ENCODE measurements at regions not wholly inside any gene's neighbourhood (a gene's known extent, or its start where the extent isn't known, plus 50 kb on each side); places are given as distances from the start of the nearest gene placed in this dataset.

GRCh38 chr14:84535484-84535883 is 994.5 kb upstream of the FLRT2 start:
- TF ChIP-seq POLR2AphosphoS5 (IDR thresholded peaks at IDR 0.05; ENCODE audit: low read depth, low read length) (no peak), TAF1 (IDR thresholded peaks at IDR 0.05; ENCODE audit: borderline replicate concordance, insufficient read depth, low read length) (no peak), REST (IDR thresholded peaks at IDR 0.05; ENCODE audit: insufficient read depth in 1 of 2, low read depth in 2 of 2, low read length in 2 of 2) (no peak), FOXP2 (optimal IDR thresholded peaks at IDR 0.05; ENCODE audit: borderline replicate concordance, extremely low read depth, extremely low read length, insufficient read depth) (no peak), SIN3A (IDR thresholded peaks at IDR 0.05; ENCODE audit: borderline replicate concordance, insufficient read depth, low read length) (no peak)

- TF ChIP-seq POLR2AphosphoS5 (IDR thresholded peaks at IDR 0.05; ENCODE audit: low read depth, low read length) (no peak), SIN3A (IDR thresholded peaks at IDR 0.05; ENCODE audit: borderline replicate concordance, insufficient read depth, low read length) (no peak), REST (IDR thresholded peaks at IDR 0.05; ENCODE audit: insufficient read depth in 1 of 2, low read depth in 2 of 2, low read length in 2 of 2) (no peak), TAF1 (IDR thresholded peaks at IDR 0.05; ENCODE audit: borderline replicate concordance, insufficient read depth, low read length) (no peak), FOXP2 (optimal IDR thresholded peaks at IDR 0.05; ENCODE audit: borderline replicate concordance, extremely low read depth, extremely low read length, insufficient read depth) (no peak)
These were observed 994.0 kb upstream of the FLRT2 start for GRCh38 chr14:84535976-84536375.

GRCh38 chr14:84541018-84541417 is 988.9 kb upstream of the FLRT2 start:
- TF ChIP-seq REST (IDR thresholded peaks at IDR 0.05; ENCODE audit: insufficient read depth in 1 of 2, low read depth in 2 of 2, low read length in 2 of 2): no peak
- no peak for TF ChIP-seq SIN3A (IDR thresholded peaks at IDR 0.05; ENCODE audit: borderline replicate concordance, insufficient read depth, low read length)

GRCh38 chr14:84543859-84544258 is 986.1 kb upstream of the FLRT2 start:
- no peak for TF ChIP-seq REST (IDR thresholded peaks at IDR 0.05; ENCODE audit: insufficient read depth in 1 of 2, low read depth in 2 of 2, low read length in 2 of 2)
- no peak for TF ChIP-seq SIN3A (IDR thresholded peaks at IDR 0.05; ENCODE audit: borderline replicate concordance, insufficient read depth, low read length)
- TF ChIP-seq FOXP2 (optimal IDR thresholded peaks at IDR 0.05; ENCODE audit: borderline replicate concordance, extremely low read depth, extremely low read length, insufficient read depth): no peak
- TF ChIP-seq POLR2AphosphoS5 (IDR thresholded peaks at IDR 0.05; ENCODE audit: low read depth, low read length): no peak
- no peak for TF ChIP-seq TAF1 (IDR thresholded peaks at IDR 0.05; ENCODE audit: borderline replicate concordance, insufficient read depth, low read length)

GRCh38 chr14:84544486-84545131 is 985.3 kb upstream of the FLRT2 start:
- TF ChIP-seq TAF1 (IDR thresholded peaks at IDR 0.05; ENCODE audit: borderline replicate concordance, insufficient read depth, low read length): no peak
- no peak for TF ChIP-seq POLR2AphosphoS5 (IDR thresholded peaks at IDR 0.05; ENCODE audit: low read depth, low read length)
